HTR-8/SVneo (cell line): ENCODE measurements at regions not wholly inside any gene's neighbourhood (a gene's known extent, or its start where the extent isn't known, plus 50 kb on each side); places are given as distances from the start of the nearest gene placed in this dataset.

ENCODE experiments used
- DNase-seq: peaks from one replicate; pipeline ENCODE4 v3.0.0; 2011; ENCODE audit warnings: low spot score, mixed read lengths; ENCODE audit not compliant: insufficient read length
- FAIRE-seq: peaks from 2 replicates; lab custom pipeline; 2011; peaks lifted over from hg19 to GRCh38; lab: Jason Lieb, UNC

DNA sequence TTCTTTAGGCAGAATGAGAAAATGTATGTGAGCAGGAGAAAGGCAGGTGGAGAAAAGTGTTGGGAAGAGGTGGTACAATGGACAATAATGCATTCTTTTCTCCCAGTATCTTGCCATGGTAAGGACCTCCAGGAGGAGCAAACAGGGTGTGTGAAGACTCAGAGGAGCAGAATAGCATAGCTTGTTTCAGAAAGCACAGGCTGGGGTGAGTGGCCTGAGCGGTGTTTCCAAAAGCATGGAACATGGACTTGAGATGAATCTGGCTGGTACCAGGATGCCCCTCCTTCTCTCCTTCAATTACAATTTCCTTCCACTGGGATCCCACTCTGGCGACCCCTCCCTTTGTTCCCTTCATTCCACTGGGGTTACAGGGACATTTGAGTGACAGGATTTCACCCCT is 123.4 kb upstream of the TNR start:
- FAIRE-seq (no peak), DNase-seq (no peak)

DNA sequence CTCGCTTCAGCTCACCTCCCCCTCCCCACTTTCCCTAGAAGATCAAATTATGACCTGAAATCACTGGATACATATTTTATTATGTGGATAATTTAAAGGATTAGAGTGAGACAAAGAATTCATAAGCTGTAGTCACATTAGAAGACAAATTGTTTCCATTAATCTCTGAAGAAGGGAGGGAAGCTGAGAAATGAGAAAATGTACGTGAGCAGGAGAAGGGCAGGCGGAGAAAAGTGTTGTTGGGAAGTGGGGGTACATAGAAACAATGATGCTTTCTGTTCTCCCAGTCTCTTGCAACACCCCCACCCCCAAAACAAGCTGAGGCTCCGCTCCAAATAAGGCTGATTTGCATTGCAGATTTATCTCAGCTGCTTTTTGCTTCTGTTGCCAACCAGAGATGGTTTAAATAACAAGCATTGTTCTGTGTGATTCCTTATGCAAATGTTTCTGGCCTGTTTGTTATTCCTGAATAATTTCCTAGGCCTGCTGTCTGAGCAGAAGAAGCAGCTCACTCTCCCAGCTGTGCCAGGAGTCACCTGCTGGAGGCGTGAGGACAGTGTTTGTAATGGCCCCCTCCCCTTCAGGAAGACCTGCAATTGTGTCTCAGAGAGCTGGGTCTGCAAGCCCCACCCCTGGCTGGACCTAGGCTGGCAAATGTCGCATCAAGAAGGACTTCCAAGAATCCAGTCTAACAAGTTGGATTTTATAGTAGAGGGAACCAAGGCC is 121.8 kb upstream of the TNR start:
- DNase-seq (no peak), FAIRE-seq (no peak)

DNA sequence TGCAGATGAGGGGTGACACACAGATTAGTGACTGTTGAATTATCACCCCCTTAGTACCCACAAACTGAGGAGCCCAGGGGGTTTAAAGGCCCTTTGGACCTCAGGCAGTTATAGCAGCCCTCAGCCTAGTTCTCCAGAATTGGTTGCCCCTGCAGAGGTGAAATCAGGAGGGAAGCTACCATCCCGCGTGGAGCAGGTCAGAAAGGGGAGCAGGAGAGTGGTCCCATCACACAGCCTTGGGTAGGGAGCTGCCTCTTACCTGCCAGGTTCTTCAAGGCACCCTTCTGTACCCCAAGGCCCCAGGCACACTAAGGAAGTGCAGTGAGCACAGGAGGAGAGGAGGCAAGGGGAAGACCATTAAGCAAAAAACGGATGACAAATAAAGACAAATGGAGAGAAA is 121.2 kb upstream of the TNR start:
- no peak for FAIRE-seq

DNA sequence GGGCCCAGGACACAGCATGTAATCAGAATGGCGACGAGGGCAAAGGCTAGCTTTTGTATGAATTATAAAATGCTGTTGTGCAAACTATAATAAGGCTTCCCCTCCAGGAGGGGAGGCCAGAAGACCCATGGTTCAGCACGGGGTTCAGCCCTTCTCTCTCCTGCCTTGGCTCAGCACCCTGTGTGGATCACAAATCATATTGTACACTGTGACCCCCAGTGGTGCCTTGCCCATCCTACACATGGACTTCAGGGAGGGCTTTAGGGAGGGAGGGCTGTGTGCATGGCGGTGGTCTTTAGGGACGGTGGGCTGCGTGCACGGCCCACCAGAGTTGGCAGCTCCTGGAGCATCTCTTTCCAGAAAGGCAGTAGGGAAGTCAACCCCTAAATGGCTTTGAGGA is 120.8 kb upstream of the TNR start:
- no peak for FAIRE-seq
- DNase-seq = no peak

More for the DNA sequence above, 121.2 kb upstream of the TNR start:
- DNase-seq = no peak

DNA sequence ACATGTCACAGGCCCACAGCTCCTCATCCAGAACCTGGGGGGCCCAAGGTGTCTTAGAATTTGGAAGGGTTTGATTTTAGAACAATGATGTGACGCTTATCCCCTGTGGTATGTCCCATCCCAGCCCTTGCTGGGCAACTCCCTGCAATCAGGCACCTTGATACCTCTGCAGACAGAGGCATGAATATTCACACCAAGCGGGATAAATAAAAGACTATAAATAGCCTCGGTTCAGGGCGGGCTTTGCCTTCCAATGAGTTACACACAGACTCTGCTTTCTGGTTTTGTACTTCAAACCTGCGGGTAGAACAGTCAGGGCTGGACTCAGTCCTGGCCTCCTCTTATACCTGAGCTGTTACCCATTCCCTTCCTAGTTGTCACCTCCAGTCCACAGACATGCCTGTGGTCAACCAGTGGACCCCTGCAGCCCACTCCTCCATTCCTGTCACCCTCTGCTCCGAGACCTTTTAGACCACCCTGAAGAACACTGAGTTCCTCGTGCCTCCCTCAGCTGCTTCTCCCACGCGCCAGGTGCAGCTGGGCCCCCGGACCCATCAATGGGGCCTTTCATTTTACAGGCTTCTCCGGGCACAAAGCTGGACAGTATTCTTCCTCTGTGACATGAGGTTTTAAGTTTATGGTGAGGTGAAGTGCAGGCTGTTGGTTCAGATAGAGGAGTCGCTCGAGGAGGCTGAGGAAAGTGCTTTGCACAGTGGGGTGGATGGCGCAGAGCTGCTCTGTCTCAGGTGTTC is 120.1 kb upstream of the TNR start:
- DNase-seq = no peak

DNA sequence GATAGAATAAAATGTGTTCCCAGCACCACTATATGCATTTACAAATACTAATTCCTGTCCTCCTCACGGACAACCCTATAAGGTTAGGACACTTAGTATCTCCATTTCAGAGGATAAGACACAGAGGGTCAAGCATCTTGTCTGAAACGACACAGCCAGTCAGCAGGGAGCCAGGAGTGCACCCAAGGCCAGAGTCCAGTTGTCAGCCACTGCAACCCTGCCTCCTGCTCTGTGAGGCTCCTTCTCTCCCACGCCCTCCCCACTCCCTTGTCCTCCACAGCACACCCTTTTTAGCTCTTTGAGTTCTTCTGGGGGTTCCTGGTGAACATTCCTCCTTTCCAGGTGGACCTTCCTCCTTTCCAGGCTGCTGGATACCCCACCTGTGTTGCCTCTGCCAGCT is 119.0 kb upstream of the TNR start:
- DNase-seq (no peak), FAIRE-seq (no peak)

More for the DNA sequence above, 120.1 kb upstream of the TNR start:
- no peak for FAIRE-seq

DNA sequence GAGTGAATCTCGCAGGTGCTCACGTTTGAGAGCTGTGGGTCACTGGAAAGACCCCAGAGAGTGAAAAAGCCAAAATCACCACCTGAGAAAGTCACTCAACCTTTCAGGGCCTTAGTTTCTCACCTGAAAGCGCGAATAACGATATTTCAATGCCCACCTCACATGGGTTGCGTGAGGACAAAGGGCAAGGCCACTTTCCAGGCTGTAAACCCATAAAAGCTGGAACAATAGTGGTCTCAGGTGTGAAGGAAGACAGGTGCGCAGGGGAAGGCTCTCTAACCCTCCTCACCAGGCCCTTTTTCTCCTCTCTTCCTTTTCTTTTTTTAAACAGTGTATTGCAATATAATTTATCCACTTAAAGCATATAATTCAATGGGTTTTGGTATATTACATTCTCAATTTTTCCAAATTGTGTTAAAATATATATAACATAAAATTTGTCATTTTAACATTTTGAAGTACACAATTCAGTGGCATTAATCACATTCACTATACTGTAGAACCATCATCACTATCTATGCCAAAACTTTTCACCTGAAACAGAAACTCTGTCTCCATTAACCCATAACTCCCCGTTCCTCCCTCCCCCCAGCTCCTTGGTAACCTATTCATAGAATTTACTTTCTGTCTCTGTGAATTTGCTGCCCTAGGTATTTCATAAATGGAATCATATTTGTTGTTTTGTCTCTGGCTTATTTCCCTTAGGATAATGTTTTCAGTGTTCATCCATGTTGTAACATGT is 118.4 kb upstream of the TNR start:
- FAIRE-seq = no peak
- no peak for DNase-seq

- FAIRE-seq (no peak), DNase-seq (no peak)
Observed at GRCh38 chr1:175857756-175858155, 114.4 kb upstream of the TNR start.

GRCh38 chr1:175853681-175854080 is 110.3 kb upstream of the TNR start:
- DNase-seq = no peak
- no peak for FAIRE-seq

GRCh38 chr1:175851749-175852148 is 108.4 kb upstream of the TNR start:
- no peak for FAIRE-seq
- no peak for DNase-seq

DNA sequence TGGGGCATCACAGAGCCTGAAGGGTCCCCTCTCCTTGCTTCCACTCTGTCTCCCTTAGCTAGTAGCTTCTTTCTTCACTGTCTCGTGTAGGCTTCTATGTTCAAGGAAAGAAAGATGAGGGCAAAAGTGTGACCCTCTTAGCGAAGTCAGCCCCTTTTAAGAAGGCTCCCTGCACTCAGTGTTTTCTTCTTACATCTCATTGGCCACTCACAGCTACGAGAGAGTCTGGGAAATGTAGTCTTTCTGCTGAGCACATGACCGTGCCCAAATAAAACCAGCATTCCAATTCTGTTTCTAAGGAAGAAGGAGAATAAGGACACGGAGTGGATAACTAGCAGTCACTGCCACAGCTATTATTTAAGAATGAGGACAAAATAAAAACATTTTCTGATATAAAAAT is 104.9 kb upstream of the TNR start:
- no peak for FAIRE-seq
- no peak for DNase-seq

DNA sequence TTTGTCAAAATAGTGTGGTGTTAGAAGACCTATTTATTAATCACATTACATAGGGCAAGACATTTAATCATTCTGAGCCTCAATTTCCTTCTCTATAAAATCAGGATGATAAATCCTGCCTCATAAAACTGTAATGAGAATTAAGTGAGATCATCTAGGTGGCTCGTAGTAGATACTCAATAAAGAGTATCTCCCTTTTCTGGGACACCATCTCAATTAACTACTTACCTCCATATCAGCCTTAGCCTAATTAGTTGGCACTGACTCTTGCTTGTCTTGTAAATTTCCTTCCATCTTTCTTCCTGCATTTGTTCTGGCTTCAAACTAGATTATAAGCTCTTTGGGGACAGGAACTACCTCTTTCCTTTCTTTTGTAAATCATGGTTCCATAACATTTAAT is 102.6 kb upstream of the TNR start:
- no peak for FAIRE-seq

GRCh38 chr1:175845338-175845737 is 101.9 kb upstream of the TNR start:
- DNase-seq = no peak
- FAIRE-seq = no peak

More for the DNA sequence above, 102.6 kb upstream of the TNR start:
- no peak for DNase-seq

- DNase-seq = no peak
- no peak for FAIRE-seq
Observed at GRCh38 chr1:175844877-175845276, 101.5 kb upstream of the TNR start.

GRCh38 chr1:175842550-175842949 is 99.2 kb upstream of the TNR start:
- FAIRE-seq (no peak), DNase-seq (no peak)

GRCh38 chr1:175841738-175842187 is 98.4 kb upstream of the TNR start:
- FAIRE-seq (no peak), DNase-seq (no peak)

DNA sequence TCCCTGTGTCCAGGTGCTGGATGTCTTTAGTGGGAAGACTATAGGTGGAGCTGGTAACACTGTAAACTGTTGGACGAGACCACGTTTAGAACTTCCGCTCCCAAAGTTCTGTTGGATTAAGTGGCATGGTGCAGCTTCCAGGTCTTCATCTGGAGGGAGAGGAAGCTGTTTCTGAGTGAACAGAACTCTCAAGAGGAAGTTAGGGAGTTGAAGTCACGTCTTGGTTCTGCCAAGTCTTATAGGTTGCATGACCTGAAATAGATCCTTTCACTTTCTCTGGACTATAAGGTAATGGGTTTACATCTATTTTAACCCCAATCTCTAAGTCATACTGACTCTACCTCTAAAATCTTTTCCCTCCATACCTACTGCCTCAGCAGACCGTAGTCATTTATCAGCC is 97.4 kb upstream of the TNR start:
- FAIRE-seq (no peak), DNase-seq (no peak)

DNA sequence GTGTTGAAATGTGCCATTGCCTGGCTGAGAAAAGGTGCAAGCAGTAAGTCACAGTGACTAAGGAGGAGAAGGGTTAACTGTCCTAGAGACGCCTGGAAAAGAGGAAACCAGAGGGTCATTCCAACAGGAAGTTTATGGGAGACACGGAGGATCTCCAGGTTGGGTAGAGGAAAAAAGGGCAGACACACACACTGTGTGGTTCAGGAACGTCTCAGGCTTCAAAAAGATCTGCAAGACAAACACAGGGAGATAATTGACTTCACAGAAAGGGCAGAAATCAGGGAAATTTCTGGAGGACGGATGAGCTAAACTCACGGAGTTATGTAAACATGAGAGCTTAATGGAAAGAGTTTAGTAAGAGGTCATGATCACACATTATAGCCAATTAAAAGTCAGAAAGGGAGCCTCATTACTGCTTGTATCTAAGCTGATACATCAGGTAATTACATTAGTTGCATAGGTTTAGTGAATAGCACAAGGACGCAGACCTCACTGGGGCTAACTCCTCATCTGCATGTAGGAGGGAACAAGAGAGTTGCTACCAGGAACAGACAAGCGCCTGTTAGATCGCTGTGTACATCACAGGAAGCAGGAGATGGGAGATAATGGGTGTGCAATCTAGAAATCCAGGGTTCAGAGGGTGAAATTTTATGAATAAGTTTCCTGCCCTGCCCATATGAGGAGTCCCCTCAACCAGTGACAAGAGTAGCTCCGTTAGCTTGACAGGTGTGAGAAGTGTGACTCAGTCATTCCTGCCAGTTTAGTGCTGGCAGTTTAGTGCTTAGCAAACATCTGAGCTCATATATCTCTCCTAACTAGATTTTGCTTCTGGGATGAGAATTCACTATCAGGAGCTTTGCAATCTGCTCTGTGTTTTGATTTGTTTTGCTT is 96.6 kb upstream of the TNR start:
- FAIRE-seq = no peak

GRCh38 chr1:175834597-175834996 is 91.2 kb upstream of the TNR start:
- no peak for FAIRE-seq
- DNase-seq = no peak

More for the DNA sequence above, 96.6 kb upstream of the TNR start:
- no peak for DNase-seq

DNA sequence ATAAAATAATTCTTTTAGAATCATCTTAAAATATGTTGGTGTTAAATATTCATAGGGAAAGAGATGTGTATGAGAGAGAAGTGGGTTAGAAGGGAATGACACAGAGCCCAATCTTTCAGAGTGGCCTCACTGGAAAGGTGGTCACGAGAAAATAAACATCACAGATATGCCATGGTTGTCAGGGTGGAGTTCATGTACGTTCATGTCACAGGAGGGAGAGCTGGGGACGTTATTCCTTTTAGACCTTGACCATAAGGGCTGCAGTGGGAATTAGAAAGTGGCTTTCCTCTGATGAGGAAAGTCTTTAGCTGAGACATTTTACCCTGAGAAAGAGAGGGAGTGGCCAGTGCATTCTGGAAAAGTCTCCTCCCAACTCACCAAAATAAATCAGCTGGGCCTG is 90.6 kb upstream of the TNR start:
- FAIRE-seq (no peak), DNase-seq (no peak)
